Choroid plexus epithelial cell (primary cell): ENCODE measurements at regions not wholly inside any gene's neighbourhood (a gene's known extent, or its start where the extent isn't known, plus 50 kb on each side); places are given as distances from the start of the nearest gene placed in this dataset.
"Not testable (repeated sequence)": the region's sequence is repeated elsewhere in the genome, so short reads cannot be mapped to it uniquely, and the experiment has no call there.

ENCODE experiments used
- DNase-seq: peaks from one replicate; pipeline ENCODE4 v3.0.0-alpha.2; 2010; ENCODE audit warnings: low read depth
- H3K4me3 ChIP-seq: 2 replicates; pipeline ENCODE4 v1.5.1; 2011; ENCODE audit warnings: low read depth, mild to moderate bottlenecking, control low read depth, low read length, moderate library complexity
- CTCF ChIP-seq: conservative IDR thresholded peaks from 2 replicates; pipeline ENCODE4 v1.5.1; 2011; ENCODE audit warnings: low read depth, mild to moderate bottlenecking, control low read depth, inconsistent platforms, low read length, moderate library complexity

GRCh38 chr7:142470544-142470830 is 212.6 kb upstream of the PRSS58 start:
- no peak overlapping the region for H3K4me3 ChIP-seq
- DNase-seq, result no peak
- TF ChIP-seq CTCF, result no peak

GRCh38 chr7:142469696-142470543 is 212.1 kb upstream of the PRSS58 start:
- TF ChIP-seq CTCF, result no peak
- no peak overlapping the region for H3K4me3 ChIP-seq
- DNase-seq, result no peak

GRCh38 chr7:142468871-142469665 is 211.2 kb upstream of the PRSS58 start:
- H3K4me3 ChIP-seq, result no peak overlapping the region
- no peak for DNase-seq
- no peak for TF ChIP-seq CTCF

- peak; percentile 31 for TF ChIP-seq CTCF
Measured at GRCh38 chr7:142467056-142467655, 209.3 kb upstream of the PRSS58 start.

GRCh38 chr7:142463401-142463850 is 205.6 kb upstream of the PRSS58 start:
- TF ChIP-seq CTCF, result no peak
- no peak for DNase-seq
- H3K4me3 ChIP-seq, result no peak overlapping the region

More at GRCh38 chr7:142467056-142467655, 209.3 kb upstream of the PRSS58 start:
- not testable (repeated sequence) for DNase-seq, H3K4me3 ChIP-seq

- peak; percentile 86 for DNase-seq
- no peak for TF ChIP-seq CTCF
- H3K4me3 ChIP-seq, result no peak overlapping the region
Measured at GRCh38 chr7:142461437-142461836, 203.6 kb upstream of the PRSS58 start.
